Tibial artery (tissue), 4 donors: ENCODE measurements at regions not wholly inside any gene's neighbourhood (a gene's known extent, or its start where the extent isn't known, plus 50 kb on each side); places are given as distances from the start of the nearest gene placed in this dataset.

Experiments used
- DNase-seq, 2 donors: peaks; one replicate each; pipeline ENCODE4 v3.0.0-alpha.2; 2019
- H3K27ac ChIP-seq, 2 donors: fragments of 200-600 bp; sonication (generic) in 1 of 2; 1 replicate in 1 of 2; 2 replicates in 1 of 2; pipeline ENCODE4 v1.5.1; 2018 to 2019; ENCODE audit warnings: mild to moderate bottlenecking in 1 of 2
- H3K27me3 ChIP-seq, 2 donors: fragments of 200-600 bp; sonication (generic) in 1 of 2; one replicate each; pipeline versions ENCODE4 v1.5.1 to v1.6.0; 2016 to 2019
- H3K36me3 ChIP-seq, 3 donors: fragments of 200-600 bp; sonication (generic) in 2 of 3; one replicate each; pipeline ENCODE4 v1.5.1; 2016 to 2019; ENCODE audit warnings: mild to moderate bottlenecking in 2 of 3
- H3K4me1 ChIP-seq, 4 donors: fragments of 200-600 bp; sonication (generic) in 2 of 4; 1 replicate in 3 of 4; 2 replicates in 1 of 4; pipeline ENCODE4 v1.5.1; 2016 to 2019
- H3K4me3 ChIP-seq, 2 donors: fragments of 200-600 bp; sonication (generic) in 1 of 2; 1 replicate in 1 of 2; 2 replicates in 1 of 2; pipeline ENCODE4 v1.5.1; 2018 to 2019; ENCODE audit warnings: mild to moderate bottlenecking in 2 of 2
- H3K9me3 ChIP-seq, 3 donors: fragments of 200-600 bp; sonication (generic) in 1 of 3; one replicate each; pipeline ENCODE4 v1.5.1; 2016 to 2019
- intact Hi-C: fragments of 100-400 bp; cut with DNase I; formaldehyde crosslinking; loops from one replicate; pipeline ENCODE4 v1.15.0; 2023; ENCODE audit warnings: low total_unique reads
- TF ChIP-seq, protein P1 (sequence below), 2 experiments: fragments of 200-600 bp in 1 of 2; fragments of 450-650 bp in 1 of 2; IDR thresholded peaks; one replicate each; pipeline ENCODE4 v1.5.1; 2017 to 2019; ENCODE audit warnings: antibody characterized with exemption in 2 of 2, mild to moderate bottlenecking in 1 of 2, moderate library complexity in 1 of 2

- H3K4me1 ChIP-seq = no peaks in the 10 kb centered on the region
- TF ChIP-seq, protein P1, sequence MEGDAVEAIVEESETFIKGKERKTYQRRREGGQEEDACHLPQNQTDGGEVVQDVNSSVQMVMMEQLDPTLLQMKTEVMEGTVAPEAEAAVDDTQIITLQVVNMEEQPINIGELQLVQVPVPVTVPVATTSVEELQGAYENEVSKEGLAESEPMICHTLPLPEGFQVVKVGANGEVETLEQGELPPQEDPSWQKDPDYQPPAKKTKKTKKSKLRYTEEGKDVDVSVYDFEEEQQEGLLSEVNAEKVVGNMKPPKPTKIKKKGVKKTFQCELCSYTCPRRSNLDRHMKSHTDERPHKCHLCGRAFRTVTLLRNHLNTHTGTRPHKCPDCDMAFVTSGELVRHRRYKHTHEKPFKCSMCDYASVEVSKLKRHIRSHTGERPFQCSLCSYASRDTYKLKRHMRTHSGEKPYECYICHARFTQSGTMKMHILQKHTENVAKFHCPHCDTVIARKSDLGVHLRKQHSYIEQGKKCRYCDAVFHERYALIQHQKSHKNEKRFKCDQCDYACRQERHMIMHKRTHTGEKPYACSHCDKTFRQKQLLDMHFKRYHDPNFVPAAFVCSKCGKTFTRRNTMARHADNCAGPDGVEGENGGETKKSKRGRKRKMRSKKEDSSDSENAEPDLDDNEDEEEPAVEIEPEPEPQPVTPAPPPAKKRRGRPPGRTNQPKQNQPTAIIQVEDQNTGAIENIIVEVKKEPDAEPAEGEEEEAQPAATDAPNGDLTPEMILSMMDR (IDR thresholded peaks at IDR 0.05) = no peak
- no peak for DNase-seq
Measured at GRCh38 chr9:134560654-134561053, 80.9 kb upstream of the COL5A1 start.

GRCh38 chr9:134561427-134562145 lies 80.0 kb upstream of the COL5A1 start:
- TF ChIP-seq, protein P1 (IDR thresholded peaks at IDR 0.05) = no peak
- H3K27me3 ChIP-seq = no peaks in the 10 kb centered on the region
- no peak overlapping the region for H3K4me3 ChIP-seq
- peaks cover 0 to 11% (median 3%) of the 10 kb centered on the region in 3 donors for H3K9me3 ChIP-seq
- DNase-seq = no peak
- no peaks in the 10 kb centered on the region for H3K36me3 ChIP-seq
- intact Hi-C loops = no loop called here
- no peak overlapping the region for H3K27ac ChIP-seq
- H3K4me1 ChIP-seq = no peaks in the 10 kb centered on the region

More at GRCh38 chr9:134560654-134561053, 80.9 kb upstream of the COL5A1 start:
- no peak overlapping the region for H3K27ac ChIP-seq
- intact Hi-C loops = no loop called here
- no peak overlapping the region for H3K4me3 ChIP-seq
- no peaks in the 10 kb centered on the region for H3K36me3 ChIP-seq
- H3K27me3 ChIP-seq = no peaks in the 10 kb centered on the region
- peaks cover 0 to 2% (median 0%) of the 10 kb centered on the region in 3 donors for H3K9me3 ChIP-seq

GRCh38 chr9:134562146-134562849 lies 79.3 kb upstream of the COL5A1 start:
- DNase-seq = peak in 1 of 2 donors; percentile 44
- Histone ChIP-seq H3K4me3 (no peak overlapping the region), H3K27ac (no peak overlapping the region), H3K27me3 (no peaks in the 10 kb centered on the region), H3K9me3 (peaks cover 0 to 17% (median 9%) of the 10 kb centered on the region in 3 donors), H3K36me3 (no peaks in the 10 kb centered on the region), H3K4me1 (no peaks in the 10 kb centered on the region)
- TF ChIP-seq, protein P1 (IDR thresholded peaks at IDR 0.05) = no peak
- intact Hi-C loops = no loop called here

DNA sequence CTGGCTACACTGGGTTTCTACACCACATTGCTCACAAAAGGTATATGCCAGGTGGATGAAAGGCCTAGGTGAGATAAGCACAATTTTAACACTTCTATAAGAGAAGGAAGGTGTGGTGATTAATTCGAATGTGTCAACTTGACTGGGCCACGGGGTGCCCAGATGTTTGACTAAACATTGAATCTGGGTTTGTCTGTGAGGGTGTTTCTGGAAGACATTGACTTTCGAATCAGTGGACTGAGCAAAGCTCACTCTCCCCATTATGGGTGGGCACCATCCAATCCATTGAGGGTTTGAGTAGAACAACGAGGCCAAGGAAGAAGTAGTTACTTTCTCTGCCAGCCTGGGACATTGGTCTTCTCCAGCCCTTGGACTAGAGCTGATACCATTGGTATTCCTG lies 78.2 kb upstream of the COL5A1 start:
- Histone ChIP-seq H3K9me3 (peaks cover 0 to 17% (median 9%) of the 10 kb centered on the region in 3 donors), H3K27ac (no peak overlapping the region), H3K27me3 (no peaks in the 10 kb centered on the region), H3K4me1 (no peaks in the 10 kb centered on the region), H3K4me3 (no peak overlapping the region), H3K36me3 (no peaks in the 10 kb centered on the region)
- no peak for DNase-seq
- TF ChIP-seq, protein P1 (IDR thresholded peaks at IDR 0.05) = no peak
- intact Hi-C loops = no loop called here

DNA sequence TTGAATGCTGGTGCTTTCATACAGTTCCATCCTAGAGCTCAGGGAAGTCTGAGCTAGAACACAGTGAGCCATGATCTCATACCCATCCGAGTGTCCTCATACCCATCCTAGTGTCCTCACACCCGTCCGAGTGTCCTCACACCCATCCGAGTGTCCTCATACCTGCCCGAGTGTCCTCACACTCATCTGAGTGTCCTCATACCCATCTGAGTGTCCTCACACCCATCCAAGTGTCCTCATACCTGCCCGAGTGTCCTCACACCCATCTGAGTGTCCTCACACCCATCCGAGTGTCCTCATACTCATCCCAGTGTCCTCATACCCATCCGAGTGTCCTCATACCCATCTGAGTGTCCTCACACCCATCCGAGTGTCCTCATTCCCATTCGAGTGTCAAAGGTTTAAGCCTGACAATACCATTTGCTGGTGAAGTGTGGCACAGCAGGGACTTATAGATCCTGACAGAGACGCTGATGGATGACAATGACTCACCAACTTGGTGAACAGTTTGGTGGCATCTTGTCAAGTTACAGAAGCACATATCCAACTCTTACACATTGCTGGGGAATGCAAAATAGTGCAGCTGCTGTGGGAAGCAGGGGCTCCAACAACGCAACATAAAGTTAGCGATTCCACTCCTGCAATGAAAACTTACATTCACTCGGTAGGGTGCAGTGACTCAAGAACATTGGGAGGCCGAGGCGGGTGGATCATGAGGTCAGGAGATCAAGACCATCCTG lies 77.0 kb upstream of the COL5A1 start:
- Histone ChIP-seq H3K9me3 (peaks cover 0 to 17% (median 9%) of the 10 kb centered on the region in 3 donors), H3K27me3 (no peaks in the 10 kb centered on the region), H3K4me3 (no peak overlapping the region), H3K27ac (no peak overlapping the region), H3K36me3 (no peaks in the 10 kb centered on the region), H3K4me1 (no peaks in the 10 kb centered on the region)
- DNase-seq = no peak
- TF ChIP-seq, protein P1 (IDR thresholded peaks at IDR 0.05) = no peak
- intact Hi-C loops = no loop called here
